RWPE2 (cell line): ENCODE measurements at regions not wholly inside any gene's neighbourhood (a gene's known extent, or its start where the extent isn't known, plus 50 kb on each side); places are given as distances from the start of the nearest gene placed in this dataset.
A peak's percentile ranks its signal among the peaks of the same experiment; 100 is the strongest.

Source experiments
- ATAC-seq: fragments of 200-7000 bp; cut with Tn5 transposase; 3 replicates; pipeline ENCODE4 v1.9.1; 2021; ENCODE audit warnings: low read depth
- DNase-seq: peaks from one replicate; pipeline ENCODE4 v3.0.0-alpha.2; 2020; ENCODE audit warnings: low spot score
- H3K27ac ChIP-seq: fragments of 450-650 bp; 2 replicates; pipeline ENCODE4 v1.5.1; 2017; ENCODE audit warnings: mild to moderate bottlenecking; ENCODE audit not compliant: poor library complexity, severe bottlenecking
- H3K27me3 ChIP-seq: fragments of 250-450 bp; sonication (Bioruptor Pico); 2 replicates; pipeline ENCODE4 v1.5.1; 2021; ENCODE audit warnings: mild to moderate bottlenecking, moderate library complexity; ENCODE audit not compliant: insufficient read depth, poor library complexity, severe bottlenecking
- H3K36me3 ChIP-seq: fragments of 250-450 bp; sonication (Bioruptor Pico); 2 replicates; pipeline ENCODE4 v1.5.1; 2020; ENCODE audit warnings: low read depth, mild to moderate bottlenecking, moderate library complexity
- H3K4me1 ChIP-seq: fragments of 250-450 bp; sonication (Bioruptor Pico); 2 replicates; pipeline ENCODE4 v1.5.1; 2021; ENCODE audit warnings: mild to moderate bottlenecking, moderate library complexity; ENCODE audit not compliant: insufficient read depth, poor library complexity, severe bottlenecking
- H3K4me3 ChIP-seq: fragments of 250-450 bp; sonication (Bioruptor Pico); 2 replicates; pipeline ENCODE4 v1.5.1; 2021; ENCODE audit warnings: mild to moderate bottlenecking, moderate library complexity; ENCODE audit not compliant: severe bottlenecking
- H3K9me3 ChIP-seq: fragments of 250-450 bp; sonication (Bioruptor Pico); 2 replicates; pipeline ENCODE4 v1.5.1; 2021; ENCODE audit warnings: mild to moderate bottlenecking, moderate library complexity; ENCODE audit not compliant: severe bottlenecking
- TF ChIP-seq, protein P1 (sequence below): fragments of 450-650 bp; IDR thresholded peaks from one replicate; pipeline ENCODE4 v1.5.1; 2017; ENCODE audit warnings: mild to moderate bottlenecking, moderate library complexity; ENCODE audit not compliant: poor library complexity, severe bottlenecking

DNA sequence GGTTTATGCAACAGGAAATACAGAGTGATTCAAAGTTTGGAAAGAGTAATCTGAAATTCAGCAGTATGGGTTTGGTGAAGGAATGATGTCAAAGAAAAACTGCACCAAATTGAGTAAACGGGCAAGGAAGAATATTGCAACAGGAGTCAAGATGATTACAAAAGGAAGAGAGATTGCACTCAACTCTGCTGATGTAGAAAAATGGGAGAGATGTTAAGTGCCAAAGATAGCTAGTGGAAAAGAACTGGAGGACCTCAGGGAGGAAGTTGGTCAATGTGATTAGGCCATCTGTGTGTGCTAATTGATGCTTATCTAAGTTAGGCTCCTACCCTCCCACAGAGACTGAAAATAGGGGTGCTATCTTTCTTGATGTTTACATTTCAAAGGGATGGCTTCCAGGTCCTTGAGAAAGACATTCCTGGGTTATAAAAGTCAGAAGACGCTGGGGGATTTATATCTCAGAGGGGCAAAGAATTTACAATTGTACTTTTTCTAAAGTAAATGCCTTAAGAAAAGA lies 167.4 kb upstream of the FAM47A start:
- ATAC-seq (no peak), DNase-seq (no peak)
- Histone ChIP-seq H3K27me3 (no peaks in the 10 kb centered on the region), H3K4me1 (no peaks in the 10 kb centered on the region), H3K27ac (no peak overlapping the region), H3K4me3 (no peak overlapping the region), H3K36me3 (no peaks in the 10 kb centered on the region), H3K9me3 (no peaks in the 10 kb centered on the region)
- TF ChIP-seq, protein P1, sequence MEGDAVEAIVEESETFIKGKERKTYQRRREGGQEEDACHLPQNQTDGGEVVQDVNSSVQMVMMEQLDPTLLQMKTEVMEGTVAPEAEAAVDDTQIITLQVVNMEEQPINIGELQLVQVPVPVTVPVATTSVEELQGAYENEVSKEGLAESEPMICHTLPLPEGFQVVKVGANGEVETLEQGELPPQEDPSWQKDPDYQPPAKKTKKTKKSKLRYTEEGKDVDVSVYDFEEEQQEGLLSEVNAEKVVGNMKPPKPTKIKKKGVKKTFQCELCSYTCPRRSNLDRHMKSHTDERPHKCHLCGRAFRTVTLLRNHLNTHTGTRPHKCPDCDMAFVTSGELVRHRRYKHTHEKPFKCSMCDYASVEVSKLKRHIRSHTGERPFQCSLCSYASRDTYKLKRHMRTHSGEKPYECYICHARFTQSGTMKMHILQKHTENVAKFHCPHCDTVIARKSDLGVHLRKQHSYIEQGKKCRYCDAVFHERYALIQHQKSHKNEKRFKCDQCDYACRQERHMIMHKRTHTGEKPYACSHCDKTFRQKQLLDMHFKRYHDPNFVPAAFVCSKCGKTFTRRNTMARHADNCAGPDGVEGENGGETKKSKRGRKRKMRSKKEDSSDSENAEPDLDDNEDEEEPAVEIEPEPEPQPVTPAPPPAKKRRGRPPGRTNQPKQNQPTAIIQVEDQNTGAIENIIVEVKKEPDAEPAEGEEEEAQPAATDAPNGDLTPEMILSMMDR: no peak

DNA sequence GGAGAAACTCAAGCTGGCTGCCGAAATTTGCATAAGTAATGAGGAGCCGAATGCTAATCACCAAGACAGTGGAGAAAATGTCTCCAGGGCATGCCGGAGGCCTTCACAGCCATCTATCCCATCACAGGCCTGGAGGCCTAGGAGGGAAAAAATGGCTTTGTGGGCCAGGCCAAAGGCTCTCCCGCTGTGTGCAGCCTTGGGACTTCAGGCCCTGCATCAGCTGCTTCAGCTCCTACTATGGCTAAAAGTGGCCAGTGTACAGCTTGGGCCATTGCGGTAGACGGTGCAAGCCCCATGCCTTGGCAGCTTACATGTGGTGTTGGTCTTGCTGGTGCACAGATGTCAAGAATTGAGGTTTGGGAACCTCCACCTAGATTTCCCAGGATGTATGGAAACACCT lies 162.6 kb upstream of the FAM47A start:
- ATAC-seq: no peak
- TF ChIP-seq, protein P1: no peak
- Histone ChIP-seq H3K4me3 (no peak overlapping the region), H3K27me3 (no peaks in the 10 kb centered on the region), H3K27ac (no peak overlapping the region), H3K4me1 (no peaks in the 10 kb centered on the region), H3K9me3 (no peaks in the 10 kb centered on the region), H3K36me3 (no peaks in the 10 kb centered on the region)
- DNase-seq: no peak

GRCh38 chrX:34288782-34289181 lies 156.7 kb upstream of the FAM47A start:
- ATAC-seq (peak; percentile 64; the same call in 1 of the 3 replicates), DNase-seq (no peak)
- Histone ChIP-seq H3K36me3 (no peaks in the 10 kb centered on the region), H3K27ac (no peak overlapping the region), H3K4me3 (no peak overlapping the region), H3K9me3 (no peaks in the 10 kb centered on the region), H3K4me1 (no peaks in the 10 kb centered on the region), H3K27me3 (no peaks in the 10 kb centered on the region)
- TF ChIP-seq, protein P1: no peak

GRCh38 chrX:34279866-34280560 lies 147.9 kb upstream of the FAM47A start:
- H3K27me3 ChIP-seq: no peaks in the 10 kb centered on the region
- H3K27ac ChIP-seq: no peak overlapping the region
- H3K4me1 ChIP-seq: no peaks in the 10 kb centered on the region
- H3K4me3 ChIP-seq: no peak overlapping the region
- DNase-seq: no peak
- H3K36me3 ChIP-seq: no peaks in the 10 kb centered on the region
- no peaks in the 10 kb centered on the region for H3K9me3 ChIP-seq
- no peak for ATAC-seq
- TF ChIP-seq, protein P1: no peak

DNA sequence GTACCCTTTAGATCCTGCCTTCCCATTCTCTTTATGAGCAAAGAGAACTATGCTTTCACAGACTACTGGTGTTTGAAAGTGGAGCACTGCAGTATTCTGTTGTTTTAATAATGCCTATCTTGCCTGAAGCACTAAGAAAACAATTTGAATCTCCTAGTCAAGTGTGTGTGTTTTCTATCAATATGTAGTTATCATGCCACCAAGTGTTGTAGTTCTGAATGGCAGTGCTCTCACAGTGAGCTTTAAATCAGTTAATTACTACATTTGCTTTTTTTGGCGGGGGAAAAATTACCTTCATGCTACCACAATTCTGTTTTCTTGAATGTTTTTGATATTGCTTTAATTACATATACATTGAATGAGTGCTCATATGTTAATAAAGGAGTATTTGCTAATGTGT lies 143.6 kb upstream of the FAM47A start:
- Histone ChIP-seq H3K4me3 (no peak overlapping the region), H3K36me3 (no peaks in the 10 kb centered on the region), H3K4me1 (no peaks in the 10 kb centered on the region), H3K9me3 (no peaks in the 10 kb centered on the region), H3K27me3 (no peaks in the 10 kb centered on the region), H3K27ac (no peak overlapping the region)
- TF ChIP-seq, protein P1: peak; percentile 16
- DNase-seq (no peak), ATAC-seq (no peak)
